ENCODE measurements at regions not wholly inside any gene's neighbourhood (a gene's known extent, or its start where the extent isn't known, plus 50 kb on each side); places are given as distances from the start of the nearest gene placed in this dataset.

GRCh38 chr12:107309020-107309419 lies 215.7 kb upstream of the CRY1 start:
- Histone ChIP-seq H2BK20ac (ENCODE audit: low read depth, low read length, poor library complexity, severe bottlenecking) (no peak overlapping the region), H3K4me1 (ENCODE audit: insufficient read depth, low read length) (0 out of 2 replicates have a peak, but pooled peaks cover 2% of the 10 kb centered on the region), H3K18ac (ENCODE audit: insufficient read length, low read depth, low read length) (no peak overlapping the region), H4K8ac (replicated peaks; ENCODE audit: insufficient read length, low read depth, low read length) (no peak overlapping the region), H3K23ac (ENCODE audit: insufficient read length, low read depth, low read length) (no peak overlapping the region), H3K14ac (ENCODE audit: insufficient read depth, low read length) (no peak overlapping the region), H2BK120ac (ENCODE audit: low read depth, low read length, poor library complexity, severe bottlenecking) (no peak overlapping the region), H3K27ac (ENCODE audit: insufficient read length, low read depth, low read length) (no peak overlapping the region), H2AK5ac (ENCODE audit: insufficient read length, low read length) (no peak overlapping the region), H3K9me3 (ENCODE audit: control insufficient read depth, low read depth, low read length) (no peaks in the 10 kb centered on the region), H4K5ac (ENCODE audit: insufficient read length, low read depth, low read length) (no peak overlapping the region), H3K23me2 (ENCODE audit: insufficient read length, low read depth, low read length, poor library complexity, severe bottlenecking) (no peaks in the 10 kb centered on the region), H3K4me2 (ENCODE audit: insufficient read depth, insufficient read length, low read length) (no peak overlapping the region), H3K27me3 (ENCODE audit: insufficient read depth, low read length) (no peaks in the 10 kb centered on the region), H3T11ph (ENCODE audit: low read length) (no peak overlapping the region), H2AFZ (ENCODE audit: low read length) (no peak overlapping the region), H3K4ac (ENCODE audit: low read depth, low read length) (no peak overlapping the region), H2BK15ac (ENCODE audit: low read depth, low read length) (no peak overlapping the region), H3K56ac (ENCODE audit: insufficient read length, low read depth, low read length) (no peak overlapping the region), H2BK12ac (ENCODE audit: insufficient read length, low read depth, low read length) (no peak overlapping the region), H4K20me1 (ENCODE audit: control insufficient read depth, insufficient read depth, insufficient read length) (no peaks in the 10 kb centered on the region), H3K79me2 (ENCODE audit: insufficient read depth, low read length) (no peaks in the 10 kb centered on the region), H3K79me1 (ENCODE audit: insufficient read depth, low read depth, low read length, poor library complexity, severe bottlenecking) (no peaks in the 10 kb centered on the region), H2BK5ac (ENCODE audit: insufficient read length, low read length) (no peak overlapping the region), H4K91ac (ENCODE audit: insufficient read length, low read depth, low read length) (no peak overlapping the region), H3K9ac (ENCODE audit: extremely low read depth, insufficient read length, low read length) (no peak overlapping the region)
- H3K27ac Mint-ChIP-seq: no peak overlapping the region
- WGBS (ENCODE audit: extremely low coverage, insufficient read length, low lambda C conversion rate): no CpG with 5 or more reads among the region's 4 CpGs
- H3K4me3 Mint-ChIP-seq: no peak overlapping the region; a peak in 1 of 5 replicates
- H3K36me3 Mint-ChIP-seq (ENCODE audit: insufficient read depth in 1 of 3, low read depth in 3 of 3): no peaks in the 10 kb centered on the region; a peak in 2 of 7 replicates
- H3K9me3 Mint-ChIP-seq: no peaks in the 10 kb centered on the region; a peak in 1 of 5 replicates
- DNase-seq: no peak
- peaks cover 11% of the 10 kb centered on the region for H3K27me3 Mint-ChIP-seq (ENCODE audit: low read depth)
- H3K4me1 Mint-ChIP-seq: peaks cover 14 to 25% of the 10 kb centered on the region in 2 experiments
- TF ChIP-seq CTCF (conservative IDR thresholded peaks at IDR 0.05): no peak

Data from H9 (cell line).